SKM-1 (cell line): ENCODE measurements at regions not wholly inside any gene's neighbourhood (a gene's known extent, or its start where the extent isn't known, plus 50 kb on each side); places are given as distances from the start of the nearest gene placed in this dataset.

Experiments used
- DNase-seq: peaks from one replicate; lab custom pipeline; 2025; ENCODE audit not compliant: unreplicated experiment; lab: John Stamatoyannopoulos, UW

- DNase-seq: no peak
Measured at GRCh38 chr1:95415146-95415545, 181.1 kb downstream of the RWDD3 start.

GRCh38 chr1:95426772-95427171 is 192.8 kb downstream of the RWDD3 start:
- no peak for DNase-seq

GRCh38 chr1:95427525-95427924 is 193.5 kb downstream of the RWDD3 start:
- DNase-seq: no peak

- DNase-seq: no peak
Measured at GRCh38 chr1:95431235-95431634, 197.2 kb downstream of the RWDD3 start.

GRCh38 chr1:95435611-95436010 is 201.6 kb downstream of the RWDD3 start:
- DNase-seq: no peak

GRCh38 chr1:95437011-95437410 is 203.0 kb downstream of the RWDD3 start:
- DNase-seq: no peak

GRCh38 chr1:95437781-95438180 is 203.8 kb downstream of the RWDD3 start:
- DNase-seq: no peak

- no peak for DNase-seq
Measured at GRCh38 chr1:95438218-95438948, 204.4 kb downstream of the RWDD3 start.

- DNase-seq: no peak
Measured at GRCh38 chr1:95440511-95440910, 206.5 kb downstream of the RWDD3 start.

- no peak for DNase-seq
Measured at GRCh38 chr1:95449516-95449915, 215.5 kb downstream of the RWDD3 start.

- no peak for DNase-seq
Measured at GRCh38 chr1:95451054-95451453, 217.0 kb downstream of the RWDD3 start.

- DNase-seq: no peak
Measured at GRCh38 chr1:95451904-95452303, 217.9 kb downstream of the RWDD3 start.

GRCh38 chr1:95453053-95453452 is 219.0 kb downstream of the RWDD3 start:
- no peak for DNase-seq

- DNase-seq: no peak
Measured at GRCh38 chr1:95467036-95467435, 233.0 kb downstream of the RWDD3 start.

GRCh38 chr1:95475686-95476457 is 241.9 kb downstream of the RWDD3 start:
- DNase-seq: no peak

GRCh38 chr1:95496307-95496706 is 262.3 kb downstream of the RWDD3 start:
- DNase-seq: no peak

GRCh38 chr1:95496773-95497172 is 262.8 kb downstream of the RWDD3 start:
- no peak for DNase-seq

- DNase-seq: no peak
Measured at GRCh38 chr1:95497566-95497965, 263.6 kb downstream of the RWDD3 start.

GRCh38 chr1:95503278-95504030 is 269.4 kb downstream of the RWDD3 start:
- no peak for DNase-seq

GRCh38 chr1:95504321-95504720 is 270.3 kb downstream of the RWDD3 start:
- no peak for DNase-seq

GRCh38 chr1:95506736-95507414 is 272.9 kb downstream of the RWDD3 start:
- no peak for DNase-seq
